A549 (cell line): ENCODE measurements at regions not wholly inside any gene's neighbourhood (a gene's known extent, or its start where the extent isn't known, plus 50 kb on each side); places are given as distances from the start of the nearest gene placed in this dataset.

Experiments used
- ATAC-seq, 2 experiments: fragments of 200-7000 bp in 1 of 2; fragments of >200 bp in 1 of 2; cut with Nextera tagmentation in 1 of 2; cut with Tn5 transposase in 1 of 2; 3 replicates each; pipeline versions ENCODE4 v1.8.0 to v1.9.1; 2018 to 2020; ENCODE audit warnings: mild to moderate bottlenecking in 1 of 2, moderate library complexity in 1 of 2
- CTCF ChIA-PET: fragments of 300-600 bp; sonication (Branson Sonifier 250); formaldehyde crosslinking; extraction: SDS; loops from one replicate; lab custom pipeline; 2021; ENCODE audit warnings: antibody characterized with exemption, inconsistent platforms; lab: Yijun Ruan, JAX
- POLR2A ChIA-PET: fragments of 350-600 bp; formaldehyde crosslinking; extraction: SDS; loops from one replicate; lab custom pipeline; 2021; ENCODE audit warnings: antibody characterized with exemption, inconsistent platforms; lab: Yijun Ruan, JAX
- DNase-seq, 2 experiments: peaks; one replicate each; pipeline versions ENCODE4 v3.0.0 to v3.0.0-alpha.2; 2011 to 2016; ENCODE audit warnings: low read depth in 1 of 2, low spot score in 1 of 2
- FAIRE-seq: peaks from 2 replicates; lab custom pipeline; 2011; peaks lifted over from hg19 to GRCh38; lab: Jason Lieb, UNC
- H3K27ac ChIP-seq, 2 experiments: fragments of >200 bp; sonication (Bioruptor Twin); formaldehyde crosslinking; 3 replicates each; pipeline ENCODE4 v1.5.1; 2016 to 2017
- H3K4me1 ChIP-seq: fragments of >200 bp; sonication (Bioruptor Twin); formaldehyde crosslinking; 3 replicates; pipeline ENCODE4 v1.6.1; 2016
- H3K4me2 ChIP-seq: fragments of >200 bp; sonication (Bioruptor Twin); formaldehyde crosslinking; 3 replicates; pipeline ENCODE4 v1.6.1; 2016
- H3K4me3 ChIP-seq: fragments of >200 bp; sonication (Bioruptor Twin); formaldehyde crosslinking; 3 replicates; pipeline ENCODE4 v1.5.1; 2016
- H3K9me3 ChIP-seq: fragments of >200 bp; sonication (Bioruptor Twin); formaldehyde crosslinking; 3 replicates; pipeline ENCODE4 v1.6.1; 2016
- CBX8 ChIP-seq: fragments of 200-600 bp; sonication (generic); IDR thresholded peaks from 2 replicates; pipeline ENCODE4 v1.6.1; 2016
- CEBPB ChIP-seq, 2 experiments: fragments of >200 bp in 1 of 2; sonication (Bioruptor Twin) in 1 of 2; formaldehyde crosslinking in 1 of 2; IDR thresholded peaks; 2 replicates each; pipeline ENCODE4 v1.6.1; 2012 to 2016
- EHF ChIP-seq: fragments of 250-450 bp; sonication (Bioruptor Pico); IDR thresholded peaks from 2 replicates; pipeline ENCODE4 v1.5.0; 2020; ENCODE audit warnings: mild to moderate bottlenecking
- EHMT2 ChIP-seq: fragments of 200-600 bp; sonication (generic); IDR thresholded peaks from 2 replicates; pipeline ENCODE4 v1.6.1; 2016; ENCODE audit warnings: antibody characterized with exemption, low read depth, mild to moderate bottlenecking, moderate library complexity
- FOSB ChIP-seq: fragments of 250-450 bp; sonication (Bioruptor Pico); IDR thresholded peaks from 2 replicates; pipeline ENCODE4 v1.5.0; 2020; ENCODE audit warnings: mild to moderate bottlenecking, moderate library complexity
- FOSL2 ChIP-seq, 2 experiments: fragments of 450-650 bp in 1 of 2; fragments of >200 bp in 1 of 2; sonication (Bioruptor Twin) in 1 of 2; formaldehyde crosslinking; IDR thresholded peaks; 2 replicates each; pipeline versions ENCODE4 v1.5.0 to v1.6.1; 2016 to 2020; ENCODE audit warnings: mild to moderate bottlenecking in 1 of 2, moderate library complexity in 1 of 2
- GATA3 ChIP-seq: IDR thresholded peaks from 2 replicates; pipeline ENCODE4 v1.6.1; 2012; ENCODE audit warnings: borderline replicate concordance
- HEYL ChIP-seq: fragments of 250-450 bp; sonication (Bioruptor Pico); IDR thresholded peaks from 2 replicates; pipeline ENCODE4 v1.8.0; 2021; ENCODE audit warnings: mild to moderate bottlenecking, moderate library complexity
- HOXA7 ChIP-seq: fragments of 250-450 bp; sonication (Bioruptor Pico); IDR thresholded peaks from 2 replicates; pipeline ENCODE4 v1.5.0; 2020; ENCODE audit warnings: mild to moderate bottlenecking, moderate library complexity
- HOXB13 ChIP-seq: fragments of 250-450 bp; sonication (Bioruptor Pico); IDR thresholded peaks from 2 replicates; pipeline ENCODE4 v1.5.0; 2020; ENCODE audit warnings: low read depth, mild to moderate bottlenecking, moderate library complexity
- HOXB5 ChIP-seq: fragments of 250-450 bp; sonication (Bioruptor Pico); IDR thresholded peaks from 2 replicates; pipeline ENCODE4 v1.5.0; 2020; ENCODE audit warnings: mild to moderate bottlenecking, moderate library complexity
- JUN ChIP-seq, 2 experiments: fragments of >200 bp; sonication (Bioruptor Twin); formaldehyde crosslinking; IDR thresholded peaks; 2 replicates in 1 of 2; 3 replicates in 1 of 2; pipeline ENCODE4 v1.6.1; 2016 to 2017
- JUNB ChIP-seq: fragments of >200 bp; sonication (Bioruptor Twin); formaldehyde crosslinking; IDR thresholded peaks from 2 replicates; pipeline ENCODE4 v1.6.1; 2016
- KDM5A ChIP-seq: fragments of 200-600 bp; sonication (generic); IDR thresholded peaks from 2 replicates; pipeline ENCODE4 v1.6.1; 2016; ENCODE audit warnings: antibody characterized with exemption, mild to moderate bottlenecking
- MAFK ChIP-seq: fragments of 450-650 bp; IDR thresholded peaks from 2 replicates; pipeline ENCODE4 v1.6.1; 2014; ENCODE audit not compliant: partially characterized antibody
- MAZ ChIP-seq: fragments of 150-350 bp; IDR thresholded peaks from 2 replicates; pipeline ENCODE4 v1.6.1; 2014; ENCODE audit warnings: antibody characterized with exemption, low read depth, low read length, borderline replicate concordance
- MYC ChIP-seq: IDR thresholded peaks from 2 replicates; pipeline ENCODE4 v1.6.1; 2012; ENCODE audit warnings: mild to moderate bottlenecking, inconsistent platforms, low read length, improper control_type of control experiment, borderline replicate concordance
- NPAS2 ChIP-seq: fragments of 250-450 bp; sonication (Bioruptor Pico); IDR thresholded peaks from 2 replicates; pipeline ENCODE4 v1.8.0; 2022; ENCODE audit warnings: mild to moderate bottlenecking, moderate library complexity, borderline replicate concordance
- POLR2A ChIP-seq: IDR thresholded peaks from 2 replicates; pipeline ENCODE4 v1.6.1; 2012; ENCODE audit warnings: mild to moderate bottlenecking, low read length
- POLR2AphosphoS2 ChIP-seq: conservative IDR thresholded peaks from 2 replicates; pipeline ENCODE4 v1.6.1; 2012; ENCODE audit warnings: low read length, improper control_type of control experiment, inconsistent platforms
- RAD21 ChIP-seq, 2 experiments: fragments of >200 bp in 1 of 2; sonication (Bioruptor Twin) in 1 of 2; formaldehyde crosslinking in 1 of 2; IDR thresholded peaks in 1 of 2; conservative IDR thresholded peaks in 1 of 2; 2 replicates in 1 of 2; 3 replicates in 1 of 2; pipeline ENCODE4 v1.6.1; 2012 to 2018; ENCODE audit warnings: inconsistent platforms in 1 of 2
- RCOR1 ChIP-seq: fragments of 150-350 bp; IDR thresholded peaks from 2 replicates; pipeline ENCODE4 v1.6.1; 2014; ENCODE audit warnings: antibody characterized with exemption, low read length, low read depth
- RFX5 ChIP-seq: fragments of 450-650 bp; IDR thresholded peaks from 2 replicates; pipeline ENCODE4 v1.7.1; 2014; ENCODE audit warnings: antibody characterized with exemption, mild to moderate bottlenecking, moderate library complexity
- TP53 ChIP-seq: fragments of 250-450 bp; sonication (Bioruptor Pico); IDR thresholded peaks from 2 replicates; pipeline ENCODE4 v1.5.0; 2021; ENCODE audit warnings: mild to moderate bottlenecking, moderate library complexity
- ZC3H11A ChIP-seq: fragments of 450-650 bp; IDR thresholded peaks from 2 replicates; pipeline ENCODE4 v1.6.1; 2014; ENCODE audit warnings: antibody characterized with exemption, mild to moderate bottlenecking
- ZNF302 ChIP-seq: fragments of 250-450 bp; sonication (Bioruptor Pico); IDR thresholded peaks from 2 replicates; pipeline ENCODE4 v1.9.0; 2021; ENCODE audit warnings: inconsistent platforms, mild to moderate bottlenecking, moderate library complexity
- ZSCAN20 ChIP-seq: fragments of 250-450 bp; sonication (Bioruptor Pico); IDR thresholded peaks from 2 replicates; pipeline ENCODE4 v1.8.0; 2022; ENCODE audit warnings: mild to moderate bottlenecking, moderate library complexity
- WGBS: methylation state at CpG from one replicate; pipeline ENCODE4 v1.1.6; 2017; ENCODE audit errors: missing lambda C conversion rate; 5-methylcytosine and 5-hydroxymethylcytosine counted together
- TF ChIP-seq, protein P1 (sequence below): fragments of >200 bp; sonication (Bioruptor Twin); formaldehyde crosslinking; IDR thresholded peaks from 2 replicates; pipeline ENCODE4 v1.6.1; 2016
- TF ChIP-seq, protein P2 (sequence below): fragments of 150-350 bp; IDR thresholded peaks from 2 replicates; pipeline ENCODE4 v1.6.1; 2014; ENCODE audit warnings: low read depth, mild to moderate bottlenecking, low read length

DNA sequence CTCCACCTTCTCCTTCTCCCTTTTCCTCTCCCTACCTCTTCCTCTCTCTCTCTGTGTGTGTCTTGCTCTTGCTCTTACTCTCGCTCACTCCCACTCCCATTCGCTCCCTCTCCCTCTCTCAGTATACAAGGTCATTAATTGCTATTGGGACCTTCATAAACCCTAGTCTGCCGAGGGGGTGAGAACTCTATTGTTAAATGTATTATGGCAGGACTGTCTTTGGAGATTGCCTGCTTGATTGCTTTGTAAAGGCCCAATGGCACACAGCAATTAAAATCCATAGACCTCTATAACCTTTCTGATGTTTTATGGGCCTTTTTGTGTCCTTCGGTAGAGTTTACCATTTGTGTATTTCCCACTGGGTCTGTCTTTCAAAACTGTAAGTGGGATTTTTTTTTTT, 465.9 kb downstream of the ANXA1 start:
- Histone ChIP-seq H3K4me1 (no peaks in the 10 kb centered on the region), H3K4me3 (no peak overlapping the region), H3K27ac (no peak overlapping the region), H3K9me3 (no peaks in the 10 kb centered on the region), H3K4me2 (no peak overlapping the region)
- CTCF ChIA-PET = no interaction called here
- TF ChIP-seq KDM5A = no peak
- TF ChIP-seq RCOR1 = no peak
- TF ChIP-seq HOXB5 = no peak
- TF ChIP-seq, protein P1, sequence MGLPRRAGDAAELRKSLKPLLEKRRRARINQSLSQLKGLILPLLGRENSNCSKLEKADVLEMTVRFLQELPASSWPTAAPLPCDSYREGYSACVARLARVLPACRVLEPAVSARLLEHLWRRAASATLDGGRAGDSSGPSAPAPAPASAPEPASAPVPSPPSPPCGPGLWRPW = no peak
- no peak for TF ChIP-seq HOXA7 (CRISPR knock-in tag)
- no peak for TF ChIP-seq EHMT2
- no peak for TF ChIP-seq POLR2A
- TF ChIP-seq RFX5 = no peak
- no peak for TF ChIP-seq ZC3H11A
- TF ChIP-seq NPAS2 (CRISPR knock-in tag) = no peak
- TF ChIP-seq TP53 (CRISPR knock-in tag) = no peak
- TF ChIP-seq FOSB (CRISPR knock-in tag) = no peak
- DNase-seq (no peak), FAIRE-seq (no peak), ATAC-seq (no peak)
- POLR2A ChIA-PET = no interaction called here
- 61% methylated on average over 4 of the region's 4 CpGs for WGBS

DNA sequence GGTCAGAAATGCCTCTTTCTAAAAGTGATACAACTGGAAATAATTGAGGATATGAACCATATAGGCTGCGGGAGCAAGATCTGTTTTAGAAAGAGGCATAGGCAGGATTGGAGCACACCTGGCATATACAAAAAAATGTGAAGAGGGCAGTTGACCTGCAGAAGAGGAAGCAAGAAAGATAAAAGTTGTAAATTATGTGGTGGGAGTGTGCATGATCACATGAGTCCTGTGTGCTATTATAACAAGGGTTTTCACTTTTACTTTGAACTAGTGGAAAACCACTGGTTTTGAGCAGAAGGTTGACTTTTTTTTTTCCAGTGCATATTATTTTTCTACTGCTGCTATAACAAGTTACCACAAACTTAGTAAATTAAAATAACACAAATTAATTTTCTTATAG, 489.3 kb downstream of the ANXA1 start:
- POLR2A ChIA-PET = no interaction called here
- 94% methylated on average over 1 of the region's 1 CpG for WGBS
- CTCF ChIA-PET = interaction anchor here (1.1 kb wide), 1 partner anchor 441 kb away, joined by 4 read pairs; no protein-coding TSS in a partner anchor

DNA sequence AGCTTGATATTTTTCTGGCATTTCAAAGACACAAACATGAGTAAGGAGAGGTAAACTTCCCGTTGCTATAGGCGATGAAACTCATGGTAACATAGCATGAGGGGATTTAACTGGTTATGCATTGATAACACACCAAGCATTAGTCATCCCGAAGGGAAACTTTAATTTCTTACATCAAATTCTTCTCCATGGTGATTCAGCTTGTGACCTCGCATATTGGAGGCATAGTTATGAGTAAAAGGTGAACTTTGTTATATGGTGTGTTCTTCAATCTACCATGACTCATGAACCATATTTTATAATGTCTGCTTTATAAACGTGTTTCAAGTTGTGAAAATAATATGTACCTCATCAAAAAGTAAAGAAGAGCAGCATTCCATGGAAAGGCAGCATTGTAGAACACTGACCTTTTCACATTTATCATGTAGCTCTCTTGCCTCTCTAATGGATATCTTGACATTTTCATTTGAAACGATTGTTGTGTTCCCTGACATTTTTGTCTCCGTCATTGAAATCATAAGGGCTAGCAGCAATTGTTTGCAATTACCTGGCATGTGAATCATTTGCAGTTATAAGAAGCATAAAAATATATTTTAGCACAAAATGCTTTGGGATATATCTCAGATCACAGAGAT, 491.8 kb downstream of the ANXA1 start:
- ATAC-seq = peak; percentile 92 to 93
- ChIA-PET CTCF (interaction anchor here (0.7 to 0.8 kb wide), 2 partner anchors 19 to 443 kb away, joined by 3 read pairs; no protein-coding TSS in a partner anchor), POLR2A (no interaction called here)
- H3K4me2 ChIP-seq = peak overlapping the region; percentile 61
- WGBS = 3% methylated on average over 7 of the region's 7 CpGs
- FAIRE-seq = peak; percentile 68
- H3K4me1 ChIP-seq = peaks cover 13% of the 10 kb centered on the region; the same call in 2 of the 3 replicates
- no peak overlapping the region for H3K27ac ChIP-seq
- no peaks in the 10 kb centered on the region for H3K9me3 ChIP-seq
- H3K4me3 ChIP-seq = no peak overlapping the region
- peak; percentile 16 to 77 for DNase-seq
- TF ChIP-seq CEBPB (IDR thresholded peaks at IDR 0.05) (no peak), JUNB (peak; percentile 74), JUN (IDR thresholded peaks at IDR 0.05) (no peak), CBX8 (no peak), RFX5 (no peak), RAD21 (conservative IDR thresholded peaks at IDR 0.05 in 1 of 2, IDR thresholded peaks at IDR 0.05 in 1 of 2) (no peak), HOXB13 (CRISPR knock-in tag) (no peak), FOSB (CRISPR knock-in tag) (no peak), MYC (no peak), FOSL2 (IDR thresholded peaks at IDR 0.05) (peak; percentile 30; the same call in 1 of the 2 replicates), FOSL2 (CRISPR knock-in tag; IDR thresholded peaks at IDR 0.05) (peak; percentile 76), MAZ (no peak), MAFK (peak; percentile 27), POLR2AphosphoS2 (no peak)

More for the DNA sequence above, 489.3 kb downstream of the ANXA1 start:
- no peak for ATAC-seq
- H3K9me3 ChIP-seq = peaks cover 2% of the 10 kb centered on the region; the same call in 1 of the 3 replicates
- H3K4me1 ChIP-seq = peaks cover 13% of the 10 kb centered on the region; the same call in 2 of the 3 replicates
- H3K4me2 ChIP-seq = no peak overlapping the region
- FAIRE-seq = no peak
- no peak overlapping the region for H3K27ac ChIP-seq
- no peak for DNase-seq
- TF ChIP-seq POLR2AphosphoS2 = no peak
- no peak for TF ChIP-seq ZSCAN20 (CRISPR knock-in tag)
- no peak for TF ChIP-seq FOSL2 (IDR thresholded peaks at IDR 0.05)
- no peak for TF ChIP-seq FOSL2 (CRISPR knock-in tag; IDR thresholded peaks at IDR 0.05)
- TF ChIP-seq, protein P1 = no peak
- TF ChIP-seq ZNF302 (CRISPR knock-in tag) = no peak
- no peak for TF ChIP-seq EHF (CRISPR knock-in tag)
- no peak for TF ChIP-seq HOXA7 (CRISPR knock-in tag)
- TF ChIP-seq ZC3H11A = no peak
- TF ChIP-seq, protein P2, sequence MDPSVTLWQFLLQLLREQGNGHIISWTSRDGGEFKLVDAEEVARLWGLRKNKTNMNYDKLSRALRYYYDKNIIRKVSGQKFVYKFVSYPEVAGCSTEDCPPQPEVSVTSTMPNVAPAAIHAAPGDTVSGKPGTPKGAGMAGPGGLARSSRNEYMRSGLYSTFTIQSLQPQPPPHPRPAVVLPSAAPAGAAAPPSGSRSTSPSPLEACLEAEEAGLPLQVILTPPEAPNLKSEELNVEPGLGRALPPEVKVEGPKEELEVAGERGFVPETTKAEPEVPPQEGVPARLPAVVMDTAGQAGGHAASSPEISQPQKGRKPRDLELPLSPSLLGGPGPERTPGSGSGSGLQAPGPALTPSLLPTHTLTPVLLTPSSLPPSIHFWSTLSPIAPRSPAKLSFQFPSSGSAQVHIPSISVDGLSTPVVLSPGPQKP = no peak
- no peak for TF ChIP-seq RFX5
- TF ChIP-seq GATA3 = no peak
- no peak for TF ChIP-seq NPAS2 (CRISPR knock-in tag)
- TF ChIP-seq HEYL (CRISPR knock-in tag) = no peak
- TF ChIP-seq RCOR1 = no peak
- TF ChIP-seq JUN (IDR thresholded peaks at IDR 0.05) = no peak
- H3K4me3 ChIP-seq = no peak overlapping the region
